Activated CD4-positive, alpha-beta T cell treated with anti-CD3 and anti-CD28 coated beads, Interleukin-2, amount 50 U/mL, for 4 hours (primary cell): ENCODE measurements at regions not wholly inside any gene's neighbourhood (a gene's known extent, or its start where the extent isn't known, plus 50 kb on each side); places are given as distances from the start of the nearest gene placed in this dataset.

ENCODE experiments used
- DNase-seq, 2 experiments: peaks; one replicate each; pipeline ENCODE4 v3.0.0-alpha.2; 2020

- no peak for DNase-seq
Measured at GRCh38 chr3:42037318-42037945, 53.7 kb upstream of the TRAK1 start.

- no peak for DNase-seq
Measured at GRCh38 chr3:42036483-42036823, 54.7 kb upstream of the TRAK1 start.

GRCh38 chr3:42035816-42036482 is 55.2 kb upstream of the TRAK1 start:
- no peak for DNase-seq

GRCh38 chr3:42035007-42035406 is 56.1 kb upstream of the TRAK1 start:
- no peak for DNase-seq

- no peak for DNase-seq
Measured at GRCh38 chr3:42033741-42034140, 57.4 kb upstream of the TRAK1 start.

- DNase-seq, result no peak
Measured at GRCh38 chr3:42032693-42033349, 58.3 kb upstream of the TRAK1 start.

GRCh38 chr3:42031808-42032480 is 59.2 kb upstream of the TRAK1 start:
- DNase-seq, result no peak

GRCh38 chr3:42028474-42028873 is 62.7 kb upstream of the TRAK1 start:
- DNase-seq, result no peak

- DNase-seq, result no peak
Measured at GRCh38 chr3:42027571-42027970, 63.6 kb upstream of the TRAK1 start.

- no peak for DNase-seq
Measured at GRCh38 chr3:42025370-42026138, 63.7 kb upstream of the ULK4 start.

- no peak for DNase-seq
Measured at GRCh38 chr3:42024591-42025351, 62.9 kb upstream of the ULK4 start.

GRCh38 chr3:42023380-42023779 is 61.5 kb upstream of the ULK4 start:
- DNase-seq, result peak in 1 of 2 experiments; percentile 8

GRCh38 chr3:42022355-42022754 is 60.5 kb upstream of the ULK4 start:
- DNase-seq, result no peak

- DNase-seq, result no peak
Measured at GRCh38 chr3:42020684-42021307, 58.9 kb upstream of the ULK4 start.

GRCh38 chr3:42019953-42020260 is 58.0 kb upstream of the ULK4 start:
- no peak for DNase-seq

GRCh38 chr3:42019144-42019952 is 57.4 kb upstream of the ULK4 start:
- DNase-seq, result no peak

GRCh38 chr3:42014921-42015533 is 53.1 kb upstream of the ULK4 start:
- no peak for DNase-seq

GRCh38 chr3:42014458-42014920 is 52.6 kb upstream of the ULK4 start:
- DNase-seq, result no peak

- DNase-seq, result peak; percentile 26 to 37
Measured at GRCh38 chr3:42013691-42014457, 52.0 kb upstream of the ULK4 start.
